NCI-H460 (cell line): ENCODE measurements at regions not wholly inside any gene's neighbourhood (a gene's known extent, or its start where the extent isn't known, plus 50 kb on each side); places are given as distances from the start of the nearest gene placed in this dataset.
A peak's percentile ranks its signal among the peaks of the same experiment; 100 is the strongest.
"Not testable (repeated sequence)": the region's sequence is repeated elsewhere in the genome, so short reads cannot be mapped to it uniquely, and the experiment has no call there.

Source experiments
- DNase-seq: peaks from one replicate; pipeline ENCODE4 v3.0.0-alpha.2; 2016; ENCODE audit warnings: low read depth; ENCODE audit errors: extremely low read depth

DNA sequence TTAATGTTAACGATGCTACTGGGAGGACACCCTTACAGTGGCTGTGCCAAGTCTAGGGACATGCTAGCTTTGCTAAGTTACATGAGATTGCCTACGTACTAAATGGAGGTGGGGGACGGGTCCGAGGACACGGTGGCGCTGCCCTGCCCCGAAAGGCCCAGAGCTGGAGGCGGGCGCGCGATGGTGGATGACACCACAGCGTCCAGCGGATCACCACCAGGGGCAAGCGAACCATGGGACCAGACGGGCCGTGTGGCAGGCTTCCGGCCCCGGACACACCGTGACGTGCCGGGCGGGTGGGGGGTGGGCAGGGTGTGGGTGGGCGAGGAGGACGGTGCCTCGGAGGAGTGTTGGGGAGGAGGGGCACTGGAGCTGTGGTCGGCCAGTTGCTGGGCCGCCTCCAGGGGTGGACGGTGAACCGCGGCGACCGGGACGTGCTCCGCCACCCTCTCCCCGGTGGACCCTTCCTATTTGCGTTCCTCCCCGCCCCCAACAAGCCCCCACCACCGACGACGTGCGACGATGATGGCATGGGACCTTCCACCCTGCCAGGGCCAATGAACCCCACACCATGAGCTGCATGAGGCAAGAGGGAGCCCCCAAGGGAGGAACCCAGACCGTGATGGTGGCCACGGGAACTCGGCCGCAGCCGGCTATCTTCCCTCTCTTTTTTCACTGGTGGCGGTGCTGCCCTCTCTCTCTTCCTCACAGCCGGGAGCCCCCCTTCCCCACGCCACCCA, 773.3 kb upstream of the DEFB115 start:
- no peak for DNase-seq

DNA sequence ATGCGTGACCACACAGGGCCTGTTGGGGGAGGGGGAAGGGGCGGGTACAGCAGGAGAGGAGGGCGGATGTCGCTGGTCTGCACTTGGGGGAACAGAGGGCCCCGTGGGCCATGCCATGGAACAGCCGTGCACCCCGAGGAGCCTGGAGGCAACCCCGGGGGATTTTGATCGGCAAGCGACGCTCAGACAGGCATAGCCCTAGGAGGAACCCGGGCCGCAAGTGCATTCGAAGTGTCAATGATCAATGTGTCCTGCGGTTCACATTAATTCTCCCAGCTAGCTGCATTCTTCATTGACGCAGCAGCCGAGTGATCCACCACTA, 772.8 kb upstream of the DEFB115 start:
- no peak for DNase-seq

DNA sequence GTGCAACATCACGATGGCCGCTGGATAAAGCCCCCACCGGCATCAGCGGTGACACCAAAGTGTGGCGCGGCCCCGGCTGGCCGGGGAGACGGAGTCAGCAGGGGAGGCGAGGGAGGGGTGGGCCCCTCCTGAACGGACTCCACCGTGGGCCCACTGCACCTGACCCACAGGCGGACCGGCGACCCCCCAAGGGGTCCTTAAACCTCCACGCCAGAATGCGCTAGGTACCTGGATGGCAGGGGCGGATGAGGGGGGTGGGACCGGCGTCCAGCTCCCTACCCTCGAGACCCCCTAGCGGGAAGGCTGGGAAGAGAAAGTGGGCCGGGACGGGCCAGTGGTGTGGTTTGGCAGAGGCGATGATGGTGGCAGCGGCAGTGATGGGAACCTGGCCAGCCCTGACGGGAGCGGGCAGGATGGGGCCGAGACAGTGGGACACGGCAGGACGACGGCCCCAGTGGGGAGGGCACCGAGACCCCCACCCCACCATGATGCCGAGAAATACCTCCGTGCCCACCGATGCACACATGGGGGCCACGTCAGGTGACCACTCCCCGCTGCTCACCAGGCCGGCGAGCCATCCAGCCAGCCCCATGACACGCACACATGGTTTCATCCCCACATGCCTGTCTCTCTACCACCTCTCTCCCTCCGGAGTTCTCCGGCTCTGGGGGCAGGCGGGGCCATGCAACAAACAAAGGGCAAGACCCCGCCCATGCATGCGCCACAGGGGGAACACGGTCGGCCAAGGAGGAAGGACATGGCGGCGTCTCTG, 771.9 kb upstream of the DEFB115 start:
- DNase-seq, result no peak

- no peak for DNase-seq
These were observed 771.4 kb upstream of the DEFB115 start for GRCh38 chr20:30486103-30486478.

DNA sequence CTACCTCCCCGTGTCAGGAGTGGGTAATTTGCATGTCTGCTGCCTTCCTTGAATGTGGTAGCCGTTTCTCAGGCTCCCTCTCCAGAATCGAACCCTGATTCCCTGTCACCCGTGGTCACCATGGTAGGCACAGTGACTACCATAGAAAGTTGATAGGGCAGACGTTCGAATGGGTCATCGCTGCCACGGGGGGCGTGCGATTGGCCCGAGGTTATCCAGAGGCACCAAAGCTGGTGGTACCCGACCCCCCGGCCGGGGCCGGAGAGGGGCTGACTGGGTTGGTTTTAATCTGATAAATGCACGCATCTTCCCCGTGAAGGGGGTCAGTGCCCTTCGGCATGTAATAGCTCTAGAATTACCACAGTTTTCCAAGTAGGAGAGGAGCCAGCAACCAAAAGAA, 770.0 kb upstream of the DEFB115 start:
- not testable (repeated sequence) for DNase-seq

GRCh38 chr20:30487947-30488926, 769.2 kb upstream of the DEFB115 start:
- no peak for DNase-seq

DNA sequence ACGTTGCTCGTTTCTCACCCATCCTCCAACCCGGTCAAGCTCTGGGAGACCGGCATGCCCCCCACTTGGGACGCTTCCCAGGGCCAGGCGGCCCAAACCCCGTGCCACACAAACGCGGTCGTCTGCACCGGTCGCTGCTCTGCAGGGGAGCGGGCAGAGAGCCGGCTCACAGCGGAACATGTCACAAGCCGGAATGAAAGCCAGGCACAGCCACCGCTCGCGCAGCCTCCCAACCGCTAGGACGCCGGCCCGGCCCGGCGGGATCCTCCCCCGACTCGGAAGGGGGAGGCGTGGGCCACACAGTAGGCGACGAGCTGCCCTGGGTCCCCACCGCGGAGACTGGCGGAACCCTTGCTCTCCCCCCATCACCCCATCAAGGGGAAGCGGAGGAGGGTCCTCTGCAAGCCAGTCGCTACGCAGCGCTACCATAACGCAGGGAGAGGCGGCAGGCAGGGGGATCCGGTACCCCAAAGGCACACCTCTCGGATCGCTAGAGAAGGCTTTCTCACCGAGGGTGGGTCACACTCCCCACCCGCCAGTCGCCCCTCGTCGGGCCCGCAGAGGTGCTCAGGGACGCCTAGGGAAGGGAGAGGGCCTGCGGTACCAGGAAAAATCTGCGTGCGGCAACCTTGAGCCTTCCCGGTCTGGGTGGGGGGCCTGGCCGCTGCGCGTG, 768.4 kb upstream of the DEFB115 start:
- DNase-seq, result no peak

DNA sequence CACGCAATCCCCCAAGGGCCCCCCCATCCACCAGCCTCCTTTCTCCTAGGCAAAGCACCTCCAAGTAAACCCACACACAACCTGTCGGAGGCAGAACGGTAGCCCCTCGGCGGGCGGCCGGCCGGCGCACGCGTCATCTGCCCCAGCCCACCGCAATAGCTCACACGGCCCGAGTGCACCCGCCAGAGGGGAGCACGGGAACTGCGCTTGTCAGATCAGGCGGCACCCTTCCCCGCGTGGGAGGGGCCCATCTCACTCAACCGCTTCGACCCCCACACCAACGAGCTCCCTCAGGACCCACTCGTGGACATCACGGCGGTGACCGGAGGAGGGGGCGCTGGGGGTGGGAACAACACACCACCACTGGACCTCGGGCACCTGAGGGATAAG, 767.9 kb upstream of the DEFB115 start:
- no peak for DNase-seq

GRCh38 chr20:30491016-30491415, 766.4 kb upstream of the DEFB115 start:
- DNase-seq, result no peak

GRCh38 chr20:30496656-30497055, 760.8 kb upstream of the DEFB115 start:
- not testable (repeated sequence) for DNase-seq

- DNase-seq, result not testable (repeated sequence)
These were observed 760.3 kb upstream of the DEFB115 start for GRCh38 chr20:30497191-30497590.

- DNase-seq, result no peak
These were observed 758.3 kb upstream of the DEFB115 start for GRCh38 chr20:30499123-30499522.

DNA sequence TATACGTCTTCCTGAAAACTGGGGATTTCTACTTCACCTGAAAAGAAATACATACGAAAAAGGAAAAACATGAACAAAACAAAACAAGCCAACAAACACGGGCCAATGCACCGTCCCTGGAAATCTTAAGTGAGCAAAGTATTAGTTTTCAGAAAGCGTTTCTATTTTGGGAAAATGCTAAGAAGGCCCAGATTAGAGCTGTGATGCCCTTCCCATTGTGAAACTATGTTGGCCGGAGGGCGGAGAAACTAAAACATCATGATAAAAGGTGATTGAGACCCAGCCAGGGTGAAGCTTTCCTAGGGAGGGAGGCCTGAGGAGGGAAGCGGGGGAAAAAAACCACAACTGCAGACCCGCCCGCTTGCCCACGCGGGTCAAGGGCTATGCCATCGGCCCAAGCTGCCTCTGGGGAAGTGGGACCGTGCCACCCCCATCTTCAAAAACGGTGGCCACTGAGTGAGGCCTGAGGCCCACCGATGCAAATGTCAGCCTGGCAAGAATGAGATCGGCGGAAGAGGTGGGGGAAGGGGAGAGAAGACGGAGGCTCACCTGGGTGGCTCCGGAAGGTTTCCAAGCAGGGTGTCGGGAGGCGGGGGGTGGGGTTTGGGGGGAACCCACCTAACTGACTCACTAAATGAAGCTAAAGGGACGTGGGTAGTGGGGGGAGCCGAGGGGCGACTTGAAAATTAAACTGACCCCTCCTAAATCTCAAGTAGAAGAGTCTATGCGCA, 757.6 kb upstream of the DEFB115 start:
- DNase-seq, result not testable (repeated sequence)

DNA sequence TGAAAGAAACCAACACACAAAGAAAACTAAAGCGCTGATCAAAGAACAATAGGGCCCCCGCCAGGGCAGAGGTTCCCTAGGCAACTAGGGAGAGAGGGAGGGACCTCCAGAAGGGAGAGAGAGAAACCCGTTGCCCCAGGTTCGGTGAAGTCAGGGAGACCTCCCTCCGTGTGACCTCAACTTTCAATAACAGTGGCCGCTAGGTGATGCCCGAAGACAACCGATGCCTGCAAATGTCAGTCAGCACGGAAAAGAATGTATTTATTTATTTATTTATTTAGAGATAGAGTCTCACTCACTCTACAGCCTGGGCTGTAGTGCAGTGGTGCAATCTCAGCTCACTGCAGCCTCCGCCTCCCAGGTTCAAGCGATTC, 757.0 kb upstream of the DEFB115 start:
- peak; percentile 53 for DNase-seq

DNA sequence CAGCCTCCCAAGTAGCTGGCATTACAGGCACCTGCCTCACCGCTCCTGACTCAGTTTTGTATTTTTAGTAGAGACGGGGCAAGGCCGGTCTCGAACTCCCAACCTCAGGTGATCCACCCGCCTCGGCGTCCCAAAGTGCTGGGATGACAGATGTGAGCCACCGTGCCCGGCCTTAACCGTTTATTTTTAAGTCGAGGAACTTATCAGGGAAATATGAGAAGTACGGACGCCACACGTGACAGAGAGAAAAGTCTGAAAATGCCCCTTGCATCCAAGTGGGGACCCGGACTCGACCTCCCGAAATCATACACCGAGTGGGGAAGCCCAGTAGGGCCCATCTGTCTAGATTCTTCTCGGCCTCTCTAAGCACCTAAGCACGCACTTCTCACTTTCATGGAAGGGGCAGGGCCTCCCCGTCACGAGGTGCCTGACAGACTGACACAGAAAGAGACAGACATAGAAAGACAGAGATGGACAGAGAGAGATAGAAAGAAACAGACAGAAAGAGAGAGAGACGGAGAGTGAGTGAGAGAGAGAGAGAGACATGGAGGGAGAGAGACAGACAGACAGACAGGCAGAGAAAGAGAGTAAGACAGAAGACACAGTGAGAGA, 756.5 kb upstream of the DEFB115 start:
- no peak for DNase-seq

DNA sequence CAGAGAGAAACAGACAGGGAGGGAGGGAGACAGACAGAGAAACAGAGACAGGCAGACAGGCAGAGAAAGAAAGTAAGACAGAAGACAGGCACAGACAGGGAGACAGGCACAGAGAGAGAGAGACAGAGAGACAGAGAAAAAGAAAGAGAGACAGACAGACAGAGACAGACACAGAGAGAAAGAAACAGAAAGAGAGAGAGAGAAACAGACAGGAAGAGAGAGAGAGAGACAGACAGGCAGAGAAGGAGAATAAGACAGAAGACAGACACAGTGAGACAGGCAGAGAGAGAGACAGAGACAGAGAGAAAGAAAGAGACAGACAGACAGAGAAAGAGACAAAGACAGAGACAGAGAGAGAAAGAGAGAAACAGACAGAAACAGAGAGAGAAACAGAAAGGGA, 754.8 kb upstream of the DEFB115 start:
- no peak for DNase-seq

GRCh38 chr20:30503204-30503603, 754.3 kb upstream of the DEFB115 start:
- DNase-seq, result not testable (repeated sequence)

GRCh38 chr20:30503992-30504570, 753.4 kb upstream of the DEFB115 start:
- DNase-seq, result no peak

DNA sequence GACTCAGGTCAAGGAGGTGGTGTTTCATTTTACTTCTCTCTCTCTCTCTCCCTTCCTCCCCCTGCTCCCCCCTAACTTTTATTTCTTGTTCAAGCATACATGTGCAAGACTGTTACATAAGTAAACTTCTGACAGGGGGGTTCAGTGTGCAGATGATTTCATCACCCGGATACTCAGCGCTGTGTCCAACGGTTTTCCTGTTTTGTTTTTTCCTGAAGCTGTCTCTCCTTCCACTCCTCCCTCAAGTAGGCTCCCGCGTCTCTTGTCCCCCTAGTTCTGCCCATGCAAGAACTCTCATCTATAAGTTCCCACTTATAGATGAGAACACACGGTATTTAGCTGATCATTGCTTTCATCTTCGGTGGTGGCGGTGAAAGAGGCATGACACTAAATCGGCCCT, 751.9 kb upstream of the DEFB115 start:
- DNase-seq, result no peak
